ENCODE measurements at regions not wholly inside any gene's neighbourhood (a gene's known extent, or its start where the extent isn't known, plus 50 kb on each side); places are given as distances from the start of the nearest gene placed in this dataset.

DNA sequence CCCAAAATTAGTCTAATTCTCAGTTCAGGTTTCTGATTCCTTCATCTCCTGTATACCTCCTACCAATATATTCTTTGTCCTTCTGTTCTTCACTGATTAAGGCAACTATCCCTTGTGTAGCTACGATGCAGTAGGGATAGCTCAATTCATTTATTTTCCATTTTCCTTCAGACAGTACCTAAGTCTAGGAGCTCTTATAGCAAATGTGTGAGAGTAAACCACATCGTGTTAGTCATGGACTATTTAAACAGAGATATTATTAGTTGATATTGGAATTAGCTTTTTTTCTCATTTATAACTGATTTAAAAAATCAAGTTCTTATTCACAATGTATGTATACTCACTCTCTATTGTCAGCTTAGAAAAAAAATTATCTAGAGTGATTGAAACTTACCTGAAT, 900.0 kb downstream of the JRKL start:
- DNase-seq (ENCODE audit: low spot score), result no peak

- DNase-seq (ENCODE audit: low spot score), result no peak
Observed at GRCh38 chr11:97290464-97291041, 900.7 kb downstream of the JRKL start.

- DNase-seq (ENCODE audit: low spot score), result no peak
Observed at GRCh38 chr11:97296301-97296700, 906.5 kb downstream of the JRKL start.

DNA sequence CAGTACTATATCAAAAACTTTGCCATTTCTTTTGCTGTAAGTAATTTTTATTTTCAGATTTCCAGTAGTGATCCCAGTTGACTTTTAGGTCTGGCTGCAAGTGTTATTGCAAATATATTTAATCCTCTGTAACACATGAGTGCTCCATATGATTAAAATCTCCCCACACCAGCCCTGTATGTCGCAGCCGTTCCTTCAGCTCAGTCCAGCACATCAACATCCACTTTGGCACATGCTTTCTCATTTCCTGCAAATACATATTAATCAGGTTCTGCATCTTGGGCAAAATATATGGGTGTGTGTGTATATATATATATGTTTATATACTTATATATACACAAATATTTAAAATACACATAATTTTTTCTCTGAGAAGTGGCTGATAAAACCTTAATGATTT, 919.5 kb downstream of the JRKL start:
- DNase-seq (ENCODE audit: low spot score), result no peak

GRCh38 chr11:97325693-97326092, 935.9 kb downstream of the JRKL start:
- DNase-seq (ENCODE audit: low spot score), result no peak

GRCh38 chr11:97332271-97332670, 942.5 kb downstream of the JRKL start:
- no peak for DNase-seq (ENCODE audit: low spot score)

DNA sequence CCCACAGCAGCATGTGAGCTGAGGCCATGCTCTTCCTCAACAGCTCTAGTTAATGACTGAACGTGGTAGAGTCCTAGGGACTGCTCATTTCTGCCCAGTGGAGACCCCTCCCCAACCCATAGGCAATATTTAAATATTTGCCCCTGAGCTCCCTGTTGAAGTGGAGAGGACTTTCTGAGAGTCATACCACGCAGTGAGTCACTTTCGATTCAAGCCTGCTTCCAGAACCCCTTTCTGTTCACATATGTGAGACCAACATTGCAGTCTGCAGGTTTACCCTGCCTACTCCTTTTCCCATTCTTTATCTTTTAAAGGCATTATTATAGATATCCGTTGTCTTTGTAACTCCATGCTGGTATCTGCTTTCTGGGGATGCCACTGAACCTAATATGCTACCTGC, 946.3 kb downstream of the JRKL start:
- no peak for DNase-seq (ENCODE audit: low spot score)

DNA sequence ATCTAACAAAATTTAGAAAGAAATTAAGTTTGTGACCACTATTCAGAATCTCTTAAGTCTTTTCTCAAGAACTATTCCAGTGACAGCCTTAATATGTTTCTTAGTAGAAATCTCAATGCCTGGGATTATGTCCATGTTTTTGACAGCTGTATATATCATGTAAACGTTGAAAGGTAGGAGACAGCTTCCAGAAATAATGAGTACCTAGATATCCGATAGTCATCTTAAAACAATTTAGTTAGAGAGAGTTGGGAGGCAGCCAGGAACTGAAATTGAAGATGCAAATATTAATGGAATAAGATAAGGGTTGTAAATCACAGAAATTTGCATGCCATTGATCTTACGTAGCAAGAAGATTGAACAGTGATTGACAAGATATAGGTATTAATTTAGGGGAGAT, 955.2 kb downstream of the JRKL start:
- no peak for DNase-seq (ENCODE audit: low spot score)

DNA sequence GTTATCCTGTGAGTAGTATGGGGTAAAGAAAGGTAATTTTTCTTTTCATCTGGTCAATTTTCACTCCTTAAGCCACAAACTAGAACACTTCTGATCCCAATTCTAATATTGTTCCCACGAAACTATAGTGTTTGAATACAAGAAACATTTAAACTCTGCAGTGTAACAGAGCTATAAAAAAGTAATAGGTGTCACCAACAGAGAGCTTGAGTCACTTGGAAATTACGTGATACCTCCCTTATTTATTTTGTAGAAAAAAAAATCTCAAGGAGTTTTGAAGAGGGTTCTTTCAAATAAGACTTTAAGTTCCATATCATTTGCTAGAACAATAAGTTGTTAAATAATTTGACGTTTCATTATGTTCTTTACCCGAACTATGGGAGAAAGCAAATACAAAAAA, 959.4 kb downstream of the JRKL start:
- DNase-seq (ENCODE audit: low spot score), result no peak

DNA sequence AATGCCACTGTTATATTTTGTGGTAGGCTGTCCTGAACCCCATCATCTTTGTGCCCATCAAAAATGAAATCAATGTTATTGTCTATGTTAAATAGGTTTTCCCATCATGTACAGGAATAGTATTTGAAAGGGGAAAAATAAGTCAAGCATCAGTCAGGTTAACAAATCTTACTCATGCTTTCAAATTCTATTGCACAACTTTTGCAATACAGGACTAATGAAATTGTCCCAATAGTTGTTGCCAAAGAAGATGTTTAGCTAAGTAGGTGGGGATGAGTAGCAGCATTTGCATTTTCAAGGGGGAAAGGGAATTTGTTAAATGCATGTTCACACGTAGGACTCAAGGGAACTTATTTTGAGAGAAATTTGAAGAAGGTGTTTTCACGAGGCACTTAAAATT, 962.1 kb downstream of the JRKL start:
- DNase-seq (ENCODE audit: low spot score), result no peak

- no peak for DNase-seq (ENCODE audit: low spot score)
Observed at GRCh38 chr11:97354026-97354425, 964.2 kb downstream of the JRKL start.

GRCh38 chr11:97354576-97354975, 964.8 kb downstream of the JRKL start:
- no peak for DNase-seq (ENCODE audit: low spot score)

- DNase-seq (ENCODE audit: low spot score), result no peak
Observed at GRCh38 chr11:97355230-97355629, 965.4 kb downstream of the JRKL start.

- no peak for DNase-seq (ENCODE audit: low spot score)
Observed at GRCh38 chr11:97356144-97356543, 966.3 kb downstream of the JRKL start.

GRCh38 chr11:97359016-97359415, 969.2 kb downstream of the JRKL start:
- DNase-seq (ENCODE audit: low spot score), result no peak

DNA sequence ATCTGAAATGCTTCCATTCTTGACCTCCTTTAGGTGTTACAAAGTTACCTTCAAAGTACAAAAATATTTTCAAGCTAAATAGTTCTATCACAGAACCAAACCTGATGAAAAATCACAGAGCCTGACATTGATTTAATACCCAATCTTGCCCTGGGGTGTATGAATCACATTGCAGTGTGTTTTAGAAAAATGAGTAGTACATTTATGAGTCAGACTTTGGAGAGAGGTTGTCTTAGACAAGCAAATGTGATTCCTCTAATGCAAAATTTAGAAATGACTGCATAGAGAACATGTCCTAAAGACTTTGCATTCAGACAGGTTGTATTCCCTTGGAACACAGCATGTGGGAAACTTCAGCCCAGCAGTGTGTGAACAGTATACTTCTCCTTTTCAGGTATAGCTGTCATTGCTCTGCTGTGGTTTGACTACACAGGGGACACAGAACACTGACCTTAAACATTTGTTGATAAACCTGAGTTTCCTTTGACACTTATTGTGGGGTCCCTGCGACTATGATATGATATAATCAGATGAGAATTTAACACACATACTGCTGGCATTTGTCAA, 972.1 kb downstream of the JRKL start:
- no peak for DNase-seq (ENCODE audit: low spot score)

DNA sequence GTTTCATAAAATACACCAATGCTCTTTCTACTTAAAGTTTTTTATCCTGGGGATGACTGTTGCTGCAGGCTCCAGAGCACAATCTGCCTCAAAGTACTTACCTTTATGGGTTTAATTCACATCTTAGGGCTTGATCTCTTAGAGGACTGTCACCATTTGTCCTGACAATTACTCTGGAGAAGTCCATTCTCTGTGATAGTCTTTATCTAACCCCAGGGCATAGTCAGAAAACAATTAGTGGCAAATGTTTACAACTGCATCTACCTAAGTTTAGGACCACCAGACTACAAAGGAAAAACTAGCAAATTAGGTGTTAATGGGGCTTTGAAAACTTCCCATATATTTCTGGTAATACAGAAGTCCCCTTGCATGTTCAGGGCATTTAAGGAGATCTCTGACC, 973.5 kb downstream of the JRKL start:
- no peak for DNase-seq (ENCODE audit: low spot score)

DNA sequence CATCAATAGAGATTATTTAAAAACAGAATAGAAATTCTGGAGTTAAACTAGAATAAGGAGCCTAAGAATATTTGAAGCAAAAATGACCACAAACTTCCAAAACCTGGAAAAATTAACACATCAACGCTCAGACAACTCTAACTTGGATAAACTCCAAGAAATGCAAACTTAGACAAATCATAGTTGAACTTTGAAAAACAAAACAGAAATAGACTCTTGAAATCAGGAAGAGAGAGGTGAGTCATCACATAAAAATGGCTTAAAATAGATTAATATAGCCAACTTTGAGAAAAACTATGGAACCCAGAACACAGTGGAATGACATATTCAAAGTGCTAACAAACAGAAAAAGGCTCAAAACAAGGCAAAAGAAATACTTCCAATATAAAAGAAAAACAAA, 974.2 kb downstream of the JRKL start:
- DNase-seq (ENCODE audit: low spot score), result no peak

DNA sequence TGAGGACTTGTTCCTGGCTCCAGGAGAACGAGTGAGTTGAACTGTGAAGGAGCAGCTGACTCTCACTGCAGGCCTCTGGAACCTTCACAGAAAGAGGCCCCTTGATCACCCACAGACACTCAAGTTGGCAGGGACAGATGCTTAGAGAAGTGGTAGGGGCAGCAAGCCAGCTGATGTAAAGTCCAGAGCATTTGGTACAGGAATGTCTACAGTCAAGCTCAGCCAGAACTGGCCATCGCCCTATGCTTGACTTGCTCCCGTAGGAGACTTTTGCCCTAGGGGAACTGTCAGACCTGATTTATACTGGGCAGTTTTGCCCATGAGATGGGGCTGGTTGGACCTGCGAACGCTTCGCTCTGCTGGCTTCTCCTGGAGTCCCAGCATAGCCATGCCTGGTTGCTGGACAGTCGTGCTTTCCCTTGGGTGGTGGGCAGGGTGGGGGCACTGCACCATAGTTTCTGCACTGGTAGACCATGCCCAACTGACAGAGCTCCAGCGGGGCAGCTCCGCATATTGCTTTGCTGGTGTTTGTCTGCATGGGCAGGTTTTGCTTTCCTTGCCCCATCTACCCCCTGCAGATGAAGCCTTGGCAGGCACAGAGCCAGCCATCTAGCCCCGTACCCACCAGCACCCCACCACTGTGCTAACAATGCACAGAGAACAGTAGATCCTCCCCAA, 977.7 kb downstream of the JRKL start:
- DNase-seq (ENCODE audit: low spot score), result no peak

DNA sequence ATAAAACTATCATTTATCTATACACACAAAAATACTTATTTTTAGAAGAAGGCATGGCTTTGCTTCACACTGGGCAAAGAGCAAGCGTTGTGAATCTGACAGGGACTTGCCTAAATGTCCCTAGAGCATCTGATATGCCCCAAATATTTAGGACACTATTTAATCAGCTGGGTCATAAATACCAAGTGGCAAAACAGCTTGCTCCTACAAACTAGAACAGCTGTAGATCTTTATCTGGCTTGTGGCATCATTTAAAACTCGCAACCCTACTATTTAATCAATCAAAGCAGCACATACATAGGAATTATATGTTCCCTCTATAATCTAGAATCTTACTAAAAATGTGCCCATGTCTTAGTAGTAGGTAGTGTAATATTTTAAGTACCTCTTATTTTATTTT, 999.5 kb downstream of the JRKL start:
- no peak for DNase-seq (ENCODE audit: low spot score)

DNA sequence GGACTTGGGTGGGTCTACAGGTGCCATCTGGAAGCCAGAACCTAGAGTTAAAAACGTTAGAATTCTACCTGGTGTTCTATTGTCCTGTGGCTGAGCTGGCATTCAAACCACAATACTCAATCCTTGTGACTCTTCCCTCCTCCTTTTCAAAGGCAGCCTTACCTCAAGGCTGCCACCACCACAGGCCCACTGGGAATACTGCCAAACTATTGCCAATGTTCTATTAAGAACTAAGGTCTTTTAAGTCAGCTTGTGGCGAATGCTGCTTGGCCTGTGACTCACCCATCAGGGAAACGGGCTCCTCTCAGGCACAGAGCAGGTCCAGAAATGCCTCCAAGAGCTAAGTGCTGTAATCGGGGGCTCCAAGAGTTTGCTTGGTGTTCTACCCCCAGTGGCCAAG, 1008.4 kb downstream of the JRKL start:
- DNase-seq (ENCODE audit: low spot score), result no peak

- no peak for DNase-seq (ENCODE audit: low spot score)
Observed at GRCh38 chr11:97409141-97409540, 1019.3 kb downstream of the JRKL start.

- no peak for DNase-seq (ENCODE audit: low spot score)
Observed at GRCh38 chr11:97414801-97415200, 1025.0 kb downstream of the JRKL start.

- no peak for DNase-seq (ENCODE audit: low spot score)
Observed at GRCh38 chr11:97419729-97420128, 1029.9 kb downstream of the JRKL start.

Data from mucosa of gallbladder (tissue), 1 donor.